Stomach (tissue), 8 donors: ENCODE measurements at regions not wholly inside any gene's neighbourhood (a gene's known extent, or its start where the extent isn't known, plus 50 kb on each side); places are given as distances from the start of the nearest gene placed in this dataset.

Experiments
- DNase-seq, 2 donors: peaks; one replicate each; pipeline versions ENCODE4 v3.0.0 to v3.0.0-alpha.2; 2013 to 2019
- H3K27ac ChIP-seq, 5 donors: fragments of 200-600 bp in 4 of 5; sonication (generic) in 4 of 5; one replicate each; pipeline ENCODE4 v1.5.1; 2013 to 2019; ENCODE audit warnings: mild to moderate bottlenecking in 1 of 5, moderate library complexity in 1 of 5
- H3K27me3 ChIP-seq, 3 donors: fragments of 200-600 bp; sonication (generic); one replicate each; pipeline ENCODE4 v1.5.1; 2017 to 2019; ENCODE audit warnings: mixed run types in 1 of 3
- H3K36me3 ChIP-seq, 4 donors: fragments of 200-600 bp; sonication (generic); 1 replicate in 3 of 4; 2 replicates in 1 of 4; pipeline ENCODE4 v1.5.1; 2016 to 2019
- H3K4me1 ChIP-seq, 4 donors: fragments of 200-600 bp; sonication (generic); one replicate each; pipeline ENCODE4 v1.5.1; 2016 to 2019
- H3K4me3 ChIP-seq, 4 donors: fragments of 200-600 bp; sonication (generic) in 3 of 4; one replicate each; pipeline ENCODE4 v1.5.1; 2016 to 2019; ENCODE audit warnings: mild to moderate bottlenecking in 1 of 4
- H3K9me3 ChIP-seq, 4 donors: fragments of 200-600 bp; sonication (generic); one replicate each; pipeline ENCODE4 v1.5.1; 2016 to 2019
- CTCF ChIP-seq, 7 experiments: fragments of 450-650 bp in 4 of 7; fragments of 200-600 bp in 3 of 7; sonication (generic) in 3 of 7; IDR thresholded peaks; one replicate each; pipeline ENCODE4 v1.5.1; 2016 to 2019; ENCODE audit warnings: antibody characterized with exemption in 7 of 7, control low read depth in 2 of 7, mild to moderate bottlenecking in 1 of 7
- EP300 ChIP-seq: sonication (generic); formaldehyde crosslinking; IDR thresholded peaks from one replicate; pipeline ENCODE4 v1.6.1; 2017; ENCODE audit warnings: antibody characterized with exemption
- POLR2A ChIP-seq, 4 donors: fragments of 450-650 bp; IDR thresholded peaks; one replicate each; pipeline ENCODE4 v1.6.1; 2016; ENCODE audit warnings: antibody characterized with exemption in 4 of 4, control low read depth in 2 of 4, mild to moderate bottlenecking in 1 of 4, moderate library complexity in 1 of 4
- POLR2AphosphoS5 ChIP-seq, 3 donors: sonication (generic); formaldehyde crosslinking; IDR thresholded peaks; one replicate each; pipeline ENCODE4 v1.6.1; 2016; ENCODE audit warnings: antibody characterized with exemption in 3 of 3
- WGBS, 5 donors: extraction: QIAGEN DNeasy Blood & Tissue Kit in 3 of 5; methylation state at CpG; one replicate each; pipeline versions ENCODE4 v1.1.5 to v1.1.7; 2013 to 2018; 5-methylcytosine and 5-hydroxymethylcytosine counted together
- intact Hi-C: fragments of 100-400 bp; cut with DNase I; formaldehyde crosslinking; loops from one replicate; pipeline ENCODE4 v1.15.1; 2023; ENCODE audit warnings: low total_unique reads
- donor health status: healthy with polysubstance abuse.
- donor health status: Bipolar disorder and iron deficiency.
- donor health status: healthy.

DNA sequence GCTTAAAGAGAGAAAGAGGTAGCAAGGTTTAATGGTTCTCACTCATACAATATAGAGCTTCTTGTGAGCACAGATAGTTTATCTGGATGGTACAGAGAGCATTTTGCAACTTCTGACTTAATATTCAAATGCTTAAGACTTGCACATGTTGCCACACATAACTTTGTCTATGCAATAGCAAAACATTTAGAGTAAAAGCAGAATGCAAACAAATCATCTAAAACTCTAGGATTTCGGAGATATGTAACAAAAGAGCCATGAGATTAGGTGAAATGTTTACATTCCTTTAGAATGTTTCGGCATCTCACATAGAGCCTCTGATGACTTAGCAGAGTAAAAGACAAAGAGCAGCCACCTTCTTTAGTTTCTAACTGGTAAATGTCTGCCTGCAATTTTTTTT is 717.1 kb upstream of the LRRN3 start:
- TF ChIP-seq POLR2AphosphoS5 (IDR thresholded peaks at IDR 0.05) (no peak), EP300 (no peak), POLR2A (IDR thresholded peaks at IDR 0.05) (no peak), CTCF (IDR thresholded peaks at IDR 0.05) (no peak)
- 31 to 55% (median 41%) methylated on average over 2 of the region's 2 CpGs for WGBS, 5 donors
- no peak for DNase-seq
- Histone ChIP-seq H3K9me3 (no peaks in the 10 kb centered on the region), H3K4me3 (no peak overlapping the region), H3K36me3 (no peaks in the 10 kb centered on the region), H3K27me3 (no peaks in the 10 kb centered on the region), H3K27ac (no peak overlapping the region), H3K4me1 (no peaks in the 10 kb centered on the region)
- intact Hi-C loops: no loop called here

GRCh38 chr7:110375068-110375467 is 715.9 kb upstream of the LRRN3 start:
- DNase-seq: no peak
- no peaks in the 10 kb centered on the region for H3K9me3 ChIP-seq
- no peak overlapping the region for H3K4me3 ChIP-seq
- H3K36me3 ChIP-seq: no peaks in the 10 kb centered on the region
- intact Hi-C loops: no loop called here
- H3K27me3 ChIP-seq: no peaks in the 10 kb centered on the region
- no peak overlapping the region for H3K27ac ChIP-seq
- WGBS, 5 donors: 88 to 95% (median 94%) methylated on average over 1 of the region's 1 CpG
- no peaks in the 10 kb centered on the region for H3K4me1 ChIP-seq
- TF ChIP-seq EP300: no peak
- TF ChIP-seq CTCF (IDR thresholded peaks at IDR 0.05): no peak
- TF ChIP-seq POLR2AphosphoS5 (IDR thresholded peaks at IDR 0.05): no peak
- no peak for TF ChIP-seq POLR2A (IDR thresholded peaks at IDR 0.05)

GRCh38 chr7:110382736-110383135 is 708.2 kb upstream of the LRRN3 start:
- H3K27ac ChIP-seq: no peak overlapping the region
- no peak overlapping the region for H3K4me3 ChIP-seq
- no peak for DNase-seq
- TF ChIP-seq CTCF (IDR thresholded peaks at IDR 0.05): no peak
- TF ChIP-seq POLR2AphosphoS5 (IDR thresholded peaks at IDR 0.05): no peak
- no peak for TF ChIP-seq POLR2A (IDR thresholded peaks at IDR 0.05)
- no peak for TF ChIP-seq EP300
- H3K4me1 ChIP-seq: no peaks in the 10 kb centered on the region
- intact Hi-C loops: no loop called here
- no peaks in the 10 kb centered on the region for H3K36me3 ChIP-seq
- H3K27me3 ChIP-seq: no peaks in the 10 kb centered on the region
- 42 to 55% (median 47%) methylated on average over 6 of the region's 6 CpGs for WGBS, 5 donors
- no peaks in the 10 kb centered on the region for H3K9me3 ChIP-seq

GRCh38 chr7:110386006-110386405 is 704.9 kb upstream of the LRRN3 start:
- DNase-seq: no peak
- no peak overlapping the region for H3K4me3 ChIP-seq
- intact Hi-C loops: no loop called here
- no peak overlapping the region for H3K27ac ChIP-seq
- no peaks in the 10 kb centered on the region for H3K9me3 ChIP-seq
- no peak for TF ChIP-seq CTCF (IDR thresholded peaks at IDR 0.05)
- TF ChIP-seq POLR2A (IDR thresholded peaks at IDR 0.05): no peak
- TF ChIP-seq EP300: no peak
- no peak for TF ChIP-seq POLR2AphosphoS5 (IDR thresholded peaks at IDR 0.05)
- H3K27me3 ChIP-seq: no peaks in the 10 kb centered on the region
- no peaks in the 10 kb centered on the region for H3K36me3 ChIP-seq
- no peaks in the 10 kb centered on the region for H3K4me1 ChIP-seq
